ENCODE measurements at regions not wholly inside any gene's neighbourhood (a gene's known extent, or its start where the extent isn't known, plus 50 kb on each side); places are given as distances from the start of the nearest gene placed in this dataset.
"Not testable (repeated sequence)": the region's sequence is repeated elsewhere in the genome, so short reads cannot be mapped to it uniquely, and the experiment has no call there.

DNA sequence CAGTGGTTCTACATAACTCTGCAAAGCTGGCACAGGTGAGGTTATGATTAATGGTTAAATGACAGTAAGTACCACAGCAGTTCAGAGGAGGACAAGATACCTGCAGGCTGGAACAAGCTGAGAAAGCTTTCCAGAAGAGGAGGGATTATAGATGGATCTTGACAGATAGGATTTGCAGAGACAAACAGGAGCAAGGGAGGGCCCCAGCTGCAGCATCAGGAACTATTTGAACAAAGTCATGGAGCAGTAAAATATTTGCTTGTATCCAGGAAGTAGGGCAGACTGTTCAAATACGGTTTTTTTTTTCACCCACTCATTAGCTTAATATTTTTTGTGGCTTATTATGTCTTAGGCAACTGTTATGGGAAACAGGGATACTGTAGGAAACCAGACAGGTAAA is 144.4 kb upstream of the MAN1A1 start:
- DNase-seq: no peak

DNA sequence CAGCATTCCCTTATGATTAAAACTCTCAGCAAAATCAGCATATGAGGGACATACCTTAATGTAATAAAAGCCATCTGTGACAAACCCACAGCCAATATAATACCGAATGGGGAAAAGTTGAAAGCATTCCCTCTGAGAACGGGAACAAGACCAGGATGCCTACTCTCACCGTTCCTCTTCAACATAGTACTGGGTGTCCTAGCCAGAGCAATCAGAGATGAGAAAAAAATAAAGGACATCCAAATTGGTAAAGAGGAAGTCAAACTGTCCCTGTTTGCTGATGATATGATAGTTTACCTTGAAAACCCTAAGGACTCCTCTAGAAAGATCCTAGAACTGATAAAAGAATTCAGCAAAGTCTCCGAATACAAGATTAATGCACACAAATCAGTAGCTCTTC is 141.6 kb upstream of the MAN1A1 start:
- not testable (repeated sequence) for DNase-seq

DNA sequence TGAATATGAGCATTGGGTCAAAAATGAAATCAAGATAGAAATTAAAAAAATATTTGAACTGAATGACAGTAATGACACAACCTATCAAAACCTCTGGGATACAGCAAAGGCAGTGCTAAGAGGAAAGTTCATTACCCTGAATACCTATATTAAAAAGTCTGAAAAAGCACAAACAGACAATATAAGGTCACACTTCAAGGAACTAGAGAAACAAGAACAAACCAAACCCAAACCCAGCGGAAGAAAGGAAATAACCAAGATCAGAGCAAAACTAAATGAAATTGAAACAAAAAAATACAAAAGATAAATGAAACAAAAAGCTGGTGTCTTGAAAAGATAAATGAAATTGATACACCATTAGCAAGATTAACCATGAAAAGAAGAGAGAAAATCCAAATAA is 140.5 kb upstream of the MAN1A1 start:
- DNase-seq: not testable (repeated sequence)

DNA sequence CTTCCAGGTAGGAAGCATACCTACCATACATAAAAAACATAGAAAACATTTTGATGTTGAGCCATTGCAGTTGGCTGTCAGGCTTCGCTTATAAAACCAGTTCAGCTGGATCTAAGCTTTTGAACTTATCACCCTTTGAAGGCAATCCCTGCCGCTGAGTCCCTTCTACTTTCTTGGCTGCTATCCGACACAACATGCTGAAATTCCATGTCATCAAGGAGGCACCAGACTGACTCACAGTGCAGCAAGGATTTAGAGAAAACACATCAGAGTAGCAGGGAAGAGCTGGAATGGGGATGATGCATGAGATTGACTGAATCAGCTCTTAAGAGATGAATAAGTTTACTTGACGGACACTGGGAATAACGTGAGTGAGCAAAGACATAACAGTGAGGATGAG is 135.0 kb upstream of the MAN1A1 start:
- no peak for DNase-seq

DNA sequence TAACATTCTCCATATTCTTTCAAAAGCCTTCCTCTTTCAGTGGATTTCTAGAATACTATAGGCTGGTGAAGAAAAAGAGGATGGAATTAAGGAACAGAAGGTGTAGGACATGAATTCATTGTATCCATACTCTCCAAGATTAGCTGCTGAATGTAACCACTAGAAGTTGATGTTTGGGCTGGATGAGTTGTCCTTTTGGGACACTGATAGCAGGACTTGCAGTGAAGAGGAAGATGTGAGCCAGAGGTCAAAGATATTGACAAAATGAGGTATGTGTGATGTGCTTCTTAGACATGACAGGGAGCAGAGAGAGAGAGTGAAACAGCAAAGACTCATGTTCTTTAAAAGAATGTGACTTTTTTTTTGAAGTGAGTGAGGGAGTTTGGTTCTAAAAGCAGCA is 134.3 kb upstream of the MAN1A1 start:
- DNase-seq: no peak

DNA sequence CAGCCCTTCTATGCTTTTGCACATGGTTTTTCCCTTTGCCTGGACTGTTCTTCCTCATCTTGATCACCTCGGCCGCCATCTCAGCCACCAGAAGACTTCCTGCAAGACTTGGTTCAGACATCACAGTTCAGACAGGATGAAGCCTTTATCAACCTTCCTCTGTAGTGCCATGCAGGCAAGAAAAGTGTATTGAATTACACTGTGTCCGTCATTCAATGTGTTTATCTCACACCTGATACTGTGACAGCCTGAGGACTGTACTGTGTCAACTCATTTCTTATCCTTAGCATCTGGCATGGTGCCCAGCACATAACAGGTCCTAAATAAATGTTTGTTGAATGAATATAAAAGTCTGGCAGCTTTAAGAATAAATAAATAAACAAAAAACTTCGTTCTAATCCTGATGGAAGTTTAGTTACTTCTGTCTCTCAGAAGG is 133.3 kb upstream of the MAN1A1 start:
- no peak for DNase-seq

DNA sequence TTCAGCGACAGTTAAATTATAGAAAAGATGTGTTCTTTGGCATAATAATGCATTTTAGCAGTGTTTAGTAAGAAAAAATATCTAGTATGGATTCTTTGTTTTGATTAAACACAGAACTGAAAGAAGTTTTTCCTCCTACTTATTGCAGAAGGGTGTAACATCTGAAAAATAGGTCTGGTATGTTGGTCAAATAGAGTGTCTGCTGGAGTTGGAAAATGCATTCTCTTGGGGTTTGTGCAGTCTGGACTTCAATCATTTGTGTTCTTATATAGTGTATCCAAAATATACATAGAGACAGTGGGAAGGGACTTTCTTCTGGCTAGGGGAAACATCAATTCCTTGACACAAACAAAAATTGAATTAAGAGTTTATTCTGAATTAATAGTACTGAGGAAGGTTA is 132.4 kb upstream of the MAN1A1 start:
- no peak for DNase-seq

DNA sequence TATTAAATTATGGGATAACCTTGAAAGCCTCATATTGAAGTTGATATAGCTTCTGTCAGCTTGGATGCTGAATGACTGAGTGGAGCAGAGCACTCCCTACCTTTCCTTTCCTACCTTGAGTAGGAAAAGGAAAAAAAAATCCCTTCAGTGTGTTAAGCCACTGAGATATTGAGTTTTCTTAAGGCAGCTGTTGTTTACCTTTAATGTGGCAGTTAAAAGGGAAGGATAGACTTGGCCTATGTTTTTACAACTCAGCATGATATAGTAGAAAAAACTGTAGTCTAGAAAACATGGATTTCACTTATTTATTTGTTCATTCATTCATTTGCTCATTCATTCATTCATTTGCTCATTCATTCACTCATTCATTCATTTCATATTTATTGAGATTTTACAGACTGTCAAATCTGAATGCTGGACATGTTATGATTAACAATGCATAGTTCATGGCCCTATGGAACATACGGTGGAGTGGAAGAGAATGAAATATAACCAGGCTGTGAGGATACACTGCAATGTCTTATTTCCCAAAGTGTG is 131.5 kb upstream of the MAN1A1 start:
- no peak for DNase-seq

DNA sequence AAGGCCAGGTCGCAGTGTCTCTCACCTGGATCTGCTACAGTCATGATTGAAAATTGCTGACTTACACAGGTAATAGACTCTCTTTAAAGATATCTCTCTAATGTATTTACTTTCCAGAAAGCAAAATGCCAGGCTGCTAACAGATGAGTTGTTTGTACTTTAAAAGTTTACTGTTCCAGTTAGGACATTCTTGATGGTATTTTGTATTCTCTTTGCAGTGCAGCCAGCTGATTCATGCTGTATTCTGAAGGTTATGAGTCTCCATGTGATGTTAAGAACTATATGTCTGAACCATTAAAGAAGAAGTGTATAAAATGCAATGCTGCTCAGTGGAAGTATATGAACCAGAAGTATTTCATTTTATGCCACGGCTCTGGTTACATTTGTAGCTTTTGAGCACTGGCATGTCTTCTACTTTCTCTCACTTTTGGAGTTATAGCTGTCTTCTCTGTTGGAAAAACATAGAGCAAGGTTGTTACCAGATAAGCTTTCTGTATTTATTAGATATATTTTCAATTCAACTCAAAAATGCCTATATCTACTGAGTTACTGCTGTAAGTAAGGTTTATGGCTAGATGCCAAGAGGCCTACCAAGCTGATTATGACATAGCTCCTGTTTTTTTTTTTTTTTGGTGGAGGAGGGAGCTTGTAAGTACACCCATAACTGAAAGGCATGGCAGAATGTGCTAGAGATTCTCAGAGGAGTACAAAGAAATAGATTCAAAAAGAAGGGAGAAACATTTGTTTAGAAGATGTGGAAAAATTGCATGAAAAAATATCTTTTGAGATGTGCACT is 130.5 kb upstream of the MAN1A1 start:
- DNase-seq: no peak

DNA sequence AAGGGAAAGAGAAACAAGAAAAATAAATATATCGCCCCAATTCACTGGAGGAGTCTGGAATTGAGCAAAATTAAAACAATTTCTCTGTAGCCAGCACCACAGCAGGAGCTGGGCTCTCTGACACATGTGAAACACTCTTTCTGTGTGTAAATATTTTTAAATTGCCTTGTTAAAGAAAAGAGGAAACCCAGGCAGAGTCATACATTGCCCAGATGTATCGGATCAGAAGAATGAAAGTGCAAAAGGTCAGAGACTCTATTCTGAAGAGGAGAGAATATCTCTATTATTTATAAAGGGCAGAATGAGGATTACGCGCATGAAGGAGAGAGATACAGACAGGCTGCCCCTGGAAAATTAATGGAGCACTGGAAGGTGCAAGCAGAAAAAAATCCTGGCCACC is 127.0 kb upstream of the MAN1A1 start:
- DNase-seq: no peak

DNA sequence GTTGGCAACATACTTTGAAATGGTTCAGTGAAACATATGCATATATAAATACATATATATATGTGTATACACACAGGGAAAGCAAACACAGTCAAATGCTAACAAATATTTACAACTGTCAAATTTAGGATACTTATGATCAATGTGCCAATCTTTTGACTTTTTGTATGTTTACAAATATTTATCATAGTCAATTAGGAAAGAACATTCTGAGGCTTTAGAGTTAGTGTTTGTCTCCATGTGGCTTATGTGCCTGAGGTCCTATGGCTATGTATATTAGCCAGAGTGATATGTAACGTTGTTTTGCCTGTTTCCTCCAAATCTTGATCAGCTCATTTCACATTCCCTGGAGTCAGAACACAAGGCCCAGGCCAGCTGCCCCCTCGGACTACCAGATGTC is 126.5 kb upstream of the MAN1A1 start:
- DNase-seq: no peak

DNA sequence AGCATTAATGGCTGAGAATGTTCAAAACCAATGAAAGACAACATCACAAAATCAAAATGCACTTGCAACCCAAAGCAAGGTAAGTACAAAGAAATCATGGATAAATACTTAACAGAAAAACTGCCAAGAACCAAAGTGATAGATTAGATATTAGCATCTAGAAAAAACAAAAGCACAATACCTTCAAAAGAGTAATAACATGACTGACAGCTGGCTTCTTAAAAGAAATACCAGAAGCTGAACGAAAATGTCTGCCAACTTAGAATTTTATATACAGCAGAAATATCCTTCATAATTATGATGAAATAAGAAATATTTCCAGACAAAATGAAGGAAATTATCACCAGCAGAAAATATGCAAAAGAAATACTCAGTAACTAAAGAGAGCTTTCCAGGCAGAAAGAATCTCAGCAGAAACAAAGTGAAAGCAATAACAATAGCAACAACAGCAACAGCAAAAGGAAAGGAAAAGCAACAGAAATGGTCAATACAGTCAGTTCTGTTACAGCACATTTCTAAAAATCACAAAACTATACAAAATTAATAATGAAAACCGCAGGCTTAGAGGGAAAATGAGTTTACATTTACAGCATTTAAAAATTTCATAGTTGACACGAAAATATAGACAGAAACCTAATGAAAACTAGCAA is 121.5 kb upstream of the MAN1A1 start:
- DNase-seq: no peak

DNA sequence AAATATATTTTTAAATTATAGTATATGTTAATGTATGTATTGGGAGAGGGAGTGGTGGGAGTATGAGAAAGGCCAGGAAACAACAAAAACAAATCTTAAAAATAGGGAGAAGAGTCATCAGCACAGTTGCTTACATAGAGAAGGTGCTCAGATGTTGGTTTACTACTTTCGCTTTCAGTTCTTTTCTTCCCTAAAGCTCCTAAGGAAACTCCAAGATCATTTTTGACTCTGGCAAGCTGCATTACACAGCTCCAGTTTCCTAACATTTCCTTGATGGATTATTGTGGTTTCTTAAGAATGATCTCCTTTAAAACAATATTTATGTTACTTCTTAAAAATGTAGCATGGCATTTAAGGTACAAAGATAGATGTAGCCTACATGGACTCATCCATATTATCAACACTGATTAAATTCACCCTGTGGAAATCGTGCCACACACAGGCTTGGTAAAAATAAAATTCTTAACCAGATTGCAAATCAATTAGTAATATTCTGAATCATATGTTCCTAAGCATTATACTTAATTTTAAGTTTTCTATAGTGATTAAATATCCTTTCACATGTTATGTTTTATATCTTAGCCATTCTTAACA is 118.0 kb upstream of the MAN1A1 start:
- no peak for DNase-seq

DNA sequence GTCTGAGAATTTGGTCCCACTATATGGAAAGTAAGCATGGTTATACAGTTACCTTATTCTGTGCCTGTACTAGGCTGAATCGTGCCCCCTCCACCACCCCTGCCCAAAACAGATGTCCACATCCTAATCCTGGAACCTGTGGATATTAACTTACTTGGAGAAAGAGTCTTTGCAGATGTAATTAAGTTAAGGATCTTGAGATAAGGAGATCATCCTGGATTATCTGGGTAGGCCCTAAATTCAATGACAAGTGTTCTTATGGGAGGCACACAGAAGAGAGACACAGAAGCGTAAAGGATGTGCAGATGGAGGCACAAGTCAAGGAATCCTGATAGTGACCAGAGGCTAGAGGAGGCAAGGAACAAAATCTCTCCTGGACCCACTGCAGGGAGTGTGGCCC is 116.7 kb upstream of the MAN1A1 start:
- DNase-seq: no peak

DNA sequence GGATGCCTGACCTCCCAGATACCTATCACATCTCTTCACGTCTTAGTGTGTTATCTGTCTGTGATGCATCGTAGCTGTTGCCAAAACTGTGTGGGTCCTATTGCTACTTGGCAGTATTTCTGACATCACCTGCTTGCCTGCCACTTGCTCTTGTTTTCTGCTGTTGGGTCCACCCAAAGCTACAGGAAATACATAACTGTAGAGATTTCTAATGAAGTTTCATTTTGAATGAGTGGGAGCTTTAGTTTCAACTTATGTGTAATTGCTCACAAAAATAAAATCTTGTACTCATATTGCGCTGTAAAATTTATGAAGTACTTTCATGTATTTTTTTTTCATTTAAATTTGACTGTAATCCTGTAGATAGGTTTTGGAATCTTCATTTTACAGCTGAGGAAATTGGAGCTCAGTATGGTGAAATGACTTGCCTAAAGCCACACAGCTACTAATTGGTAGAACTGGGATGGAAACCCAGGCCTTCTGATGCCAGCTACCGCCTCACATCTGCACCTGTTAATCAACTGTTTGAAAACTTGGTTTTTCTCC is 113.6 kb upstream of the MAN1A1 start:
- no peak for DNase-seq

DNA sequence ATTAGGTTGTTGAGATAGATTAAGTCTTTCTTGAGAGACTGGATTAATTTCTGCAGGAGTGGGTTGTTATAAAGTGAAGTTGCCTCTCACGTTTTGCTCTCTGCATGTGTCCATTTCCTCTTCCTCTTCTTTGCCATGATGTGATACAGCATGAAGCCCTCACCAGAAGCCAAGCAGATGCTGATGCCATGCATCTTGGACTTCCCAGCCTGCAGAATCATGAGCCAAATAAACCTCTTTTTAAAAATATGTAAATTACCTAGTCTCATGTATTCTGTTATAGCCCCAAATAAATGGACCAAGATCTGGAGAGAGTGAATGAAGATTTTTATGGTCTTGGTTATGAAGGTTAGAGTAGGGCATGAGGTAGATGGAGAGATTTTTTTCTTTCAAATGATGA is 111.6 kb upstream of the MAN1A1 start:
- DNase-seq: no peak

DNA sequence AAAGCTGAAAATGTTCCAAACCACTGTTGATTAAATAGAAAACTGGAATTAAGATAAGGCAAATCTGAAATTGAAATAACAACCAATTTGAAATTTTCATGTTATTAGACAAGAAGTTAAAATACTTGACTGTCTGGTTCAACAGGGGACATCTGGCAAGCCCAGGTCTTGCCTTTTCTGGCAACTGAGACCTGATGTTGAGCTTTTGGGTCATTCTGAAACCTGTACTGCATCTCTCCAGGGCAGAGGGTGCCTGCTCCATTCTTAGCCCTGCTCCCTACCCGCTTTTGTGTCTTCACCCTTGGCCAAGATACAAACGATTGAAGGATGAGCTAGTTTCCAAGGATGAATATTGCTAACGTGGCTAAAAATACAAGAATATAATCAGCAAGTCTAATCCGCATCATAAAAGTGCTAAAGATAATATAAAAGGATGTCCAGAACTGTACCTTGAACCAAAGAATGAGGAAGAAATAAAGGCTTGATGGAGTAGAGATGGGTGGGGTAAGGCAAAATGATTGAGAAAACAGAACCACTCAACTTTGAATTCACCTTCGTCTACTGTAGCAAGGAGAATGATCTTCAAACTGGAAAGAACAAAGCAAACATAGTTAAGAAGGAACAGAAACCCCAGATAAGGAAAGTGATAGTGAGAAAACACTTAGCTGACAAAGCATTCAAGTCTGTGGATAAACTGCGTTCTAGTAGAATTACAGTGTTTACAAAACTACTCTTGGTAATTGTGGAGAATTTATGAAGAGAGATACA is 109.8 kb upstream of the MAN1A1 start:
- no peak for DNase-seq

DNA sequence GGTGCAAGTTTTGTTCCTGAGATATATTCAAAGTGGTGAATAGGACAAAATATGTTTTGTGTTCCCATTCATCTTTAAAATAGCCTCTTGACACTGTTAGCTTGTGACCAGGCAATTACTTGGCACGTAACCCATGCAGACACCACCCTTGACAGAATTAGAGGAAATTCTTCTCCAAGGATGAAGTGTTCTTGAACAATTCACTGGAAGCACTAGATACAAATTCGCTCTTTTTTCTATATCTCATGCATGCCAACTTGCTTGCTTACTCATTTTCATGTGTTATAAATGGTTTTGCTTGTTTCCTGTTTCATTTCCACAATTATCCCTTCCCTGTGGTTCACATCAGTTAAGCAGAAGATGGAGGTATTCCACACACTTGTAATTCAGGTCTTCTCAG is 105.2 kb upstream of the MAN1A1 start:
- no peak for DNase-seq

DNA sequence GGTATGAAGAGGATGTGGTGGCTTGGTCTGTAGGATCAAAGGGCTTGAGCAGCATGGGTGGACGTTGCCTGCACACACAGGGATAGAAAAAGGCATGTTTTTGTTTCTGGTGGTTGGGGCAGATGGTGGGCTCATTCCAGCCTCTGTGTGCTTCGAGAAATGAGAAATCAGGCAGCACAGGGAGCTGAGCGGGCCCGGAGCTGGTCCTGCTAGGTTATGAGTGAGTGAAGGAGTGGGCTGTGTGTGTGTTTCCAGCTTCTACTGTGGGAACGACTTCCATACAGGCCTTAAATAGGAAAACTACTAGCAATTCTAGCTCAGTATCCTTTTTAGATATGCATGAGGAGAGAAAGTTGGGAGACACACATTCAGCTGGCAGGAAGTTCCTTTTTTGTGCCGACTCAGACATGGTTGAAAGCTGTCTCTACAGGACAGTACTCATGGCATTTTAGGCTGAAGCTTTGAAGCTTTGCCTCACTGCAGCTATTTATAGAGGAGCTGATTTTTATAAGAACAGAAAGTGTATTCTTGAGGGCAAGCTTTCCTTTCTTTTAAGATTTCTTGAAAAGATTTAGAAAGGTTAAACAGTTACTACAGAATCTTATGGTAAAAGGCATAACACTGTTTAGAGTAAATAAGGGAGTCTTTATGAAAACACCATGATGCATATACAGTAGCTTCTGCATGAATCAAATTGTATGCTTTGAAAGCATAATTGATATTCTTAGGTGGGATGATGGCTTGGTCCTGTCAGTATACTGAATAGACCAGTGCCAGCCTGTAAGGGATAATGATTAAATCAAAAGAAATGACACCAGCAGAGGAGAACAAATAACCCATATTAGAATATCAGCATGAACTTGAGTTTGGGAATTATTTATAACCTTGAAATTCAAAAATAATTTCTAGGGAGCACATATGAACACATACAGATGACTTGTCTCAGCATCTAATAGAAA is 104.0 kb upstream of the MAN1A1 start:
- DNase-seq: no peak

DNA sequence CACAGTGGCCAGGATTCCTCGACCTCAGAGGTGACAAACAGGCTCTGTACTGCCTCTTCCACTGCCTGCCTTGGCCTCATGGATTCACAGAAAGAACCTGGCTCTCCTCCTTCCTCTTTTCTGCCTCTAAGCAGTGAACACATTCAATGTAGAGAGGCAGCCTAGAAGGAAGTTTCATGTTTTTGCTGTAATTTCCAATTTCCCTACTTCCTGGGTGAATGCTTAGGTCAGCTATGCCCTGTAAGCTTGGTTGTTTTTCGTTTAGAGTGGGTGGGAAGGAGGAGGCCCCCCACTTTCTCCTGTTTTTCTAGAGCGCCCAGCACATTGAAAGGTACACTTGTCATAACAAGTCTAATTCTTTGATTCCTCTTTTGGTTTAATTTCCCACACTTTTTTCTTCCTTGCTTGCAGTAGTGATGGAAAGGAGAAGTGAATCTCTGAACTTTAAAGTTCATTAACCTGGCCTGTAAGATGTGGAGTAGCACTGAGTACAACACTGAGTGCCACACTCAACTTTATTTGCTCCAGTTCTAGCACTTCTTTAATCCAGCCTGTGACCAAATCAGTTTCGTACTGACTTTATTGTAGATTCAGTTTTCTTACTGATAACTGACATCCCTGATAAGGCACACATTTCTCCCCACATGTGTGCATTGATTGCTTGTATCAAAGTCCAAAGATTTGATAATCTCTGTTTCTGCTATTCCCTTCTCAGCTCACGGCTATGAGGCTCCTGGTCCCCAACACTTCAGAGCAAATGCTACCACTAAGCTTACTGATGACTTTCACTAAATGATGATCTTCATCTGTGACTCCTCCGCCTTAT is 100.0 kb upstream of the MAN1A1 start:
- no peak for DNase-seq

Data from renal pelvis (tissue), 1 donor.